Stimulated activated naive CD8-positive, alpha-beta T cell treated with anti-CD3 and anti-CD28 coated beads, Interleukin-15, amount 100 ng/mL, for 72 hours (primary cell): ENCODE measurements at regions not wholly inside any gene's neighbourhood (a gene's known extent, or its start where the extent isn't known, plus 50 kb on each side); places are given as distances from the start of the nearest gene placed in this dataset.
"Not testable (repeated sequence)": the region's sequence is repeated elsewhere in the genome, so short reads cannot be mapped to it uniquely, and the experiment has no call there.

Experiments
- ATAC-seq: fragments of 150-1000 bp; cut with Tn5 transposase; 2 replicates; pipeline ENCODE4 v1.10.0; 2021; ENCODE audit warnings: mild to moderate bottlenecking, moderate library complexity
- DNase-seq, 2 donors: peaks; one replicate each; pipeline ENCODE4 v3.0.0; 2021 to 2022
- H3K27ac Mint-ChIP-seq, 2 donors: one replicate each; pipeline ENCODE4 v1.8.0; 2022; ENCODE audit warnings: mild to moderate bottlenecking in 2 of 2, mixed read lengths in 2 of 2, moderate library complexity in 2 of 2
- H3K27me3 Mint-ChIP-seq: one replicate; pipeline ENCODE4 v1.8.0; 2022; ENCODE audit warnings: mixed read lengths
- H3K4me1 Mint-ChIP-seq: one replicate; pipeline ENCODE4 v1.8.0; 2022; ENCODE audit warnings: mild to moderate bottlenecking, mixed read lengths
- H3K4me3 Mint-ChIP-seq, 2 donors: one replicate each; pipeline ENCODE4 v1.8.0; 2022; ENCODE audit warnings: mild to moderate bottlenecking in 2 of 2, mixed read lengths in 2 of 2, moderate library complexity in 1 of 2
- H3K9me3 Mint-ChIP-seq, 2 donors: one replicate each; pipeline ENCODE4 v1.8.0; 2022; ENCODE audit warnings: mixed read lengths in 2 of 2

- not testable (repeated sequence) for DNase-seq, H3K27ac Mint-ChIP-seq, H3K27me3 Mint-ChIP-seq, H3K4me3 Mint-ChIP-seq, H3K9me3 Mint-ChIP-seq, ATAC-seq, H3K4me1 Mint-ChIP-seq
These were observed 466.1 kb upstream of the BRINP3 start for GRCh38 chr1:190943722-190944121.

DNA sequence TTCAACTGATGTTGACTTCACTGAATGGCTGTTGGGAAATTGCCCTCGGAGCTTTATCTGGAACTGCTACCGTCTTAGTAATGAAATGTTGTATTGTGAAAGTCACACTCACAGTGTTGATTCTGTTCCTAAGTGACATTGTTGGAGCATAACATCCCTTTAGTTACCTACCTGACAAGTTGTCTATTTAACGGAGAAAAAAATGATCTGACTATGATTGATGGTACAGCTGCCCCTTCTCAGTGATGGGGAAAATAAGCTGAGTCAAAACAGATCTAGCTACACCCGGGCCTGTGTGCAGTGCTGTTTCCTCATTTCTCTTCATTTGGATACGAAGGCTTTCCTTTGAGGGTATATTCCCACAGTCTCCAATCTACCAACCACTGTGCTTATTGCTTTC lies 472.3 kb upstream of the BRINP3 start:
- ATAC-seq (no peak), DNase-seq (no peak)
- Mint-ChIP-seq H3K27ac (no peak overlapping the region), H3K9me3 (peaks cover 5 to 7% of the 10 kb centered on the region in 2 donors), H3K4me1 (no peaks in the 10 kb centered on the region), H3K4me3 (no peak overlapping the region), H3K27me3 (no peaks in the 10 kb centered on the region)

GRCh38 chr1:190957565-190957964 lies 479.9 kb upstream of the BRINP3 start:
- ATAC-seq = no peak
- Mint-ChIP-seq H3K4me3 (no peak overlapping the region), H3K4me1 (no peaks in the 10 kb centered on the region), H3K27ac (no peak overlapping the region), H3K27me3 (no peaks in the 10 kb centered on the region), H3K9me3 (peaks cover 7 to 14% of the 10 kb centered on the region in 2 donors)
- no peak for DNase-seq

DNA sequence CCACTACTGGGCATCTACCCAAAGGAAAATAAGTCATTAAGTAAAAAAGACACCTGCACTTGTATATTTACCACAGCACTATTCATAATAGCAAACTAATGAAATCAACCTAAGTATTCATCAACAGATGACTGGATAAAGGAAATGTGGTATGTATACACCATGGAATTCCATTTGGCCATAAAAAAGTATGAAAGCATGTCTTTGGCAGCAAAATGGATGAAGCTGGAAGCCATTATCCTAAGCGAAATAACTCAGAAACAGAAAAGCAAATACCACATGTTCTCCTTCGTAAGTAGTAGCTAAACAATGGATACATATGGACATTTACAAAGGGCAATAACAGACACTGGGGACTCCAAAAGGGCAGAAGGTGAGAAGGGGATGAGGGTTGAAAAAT lies 485.7 kb upstream of the BRINP3 start:
- Mint-ChIP-seq H3K27me3 (no peaks in the 10 kb centered on the region), H3K9me3 (peaks cover 5 to 9% of the 10 kb centered on the region in 2 donors), H3K4me3 (no peak overlapping the region), H3K27ac (no peak overlapping the region), H3K4me1 (no peaks in the 10 kb centered on the region)
- ATAC-seq (no peak), DNase-seq (no peak)

DNA sequence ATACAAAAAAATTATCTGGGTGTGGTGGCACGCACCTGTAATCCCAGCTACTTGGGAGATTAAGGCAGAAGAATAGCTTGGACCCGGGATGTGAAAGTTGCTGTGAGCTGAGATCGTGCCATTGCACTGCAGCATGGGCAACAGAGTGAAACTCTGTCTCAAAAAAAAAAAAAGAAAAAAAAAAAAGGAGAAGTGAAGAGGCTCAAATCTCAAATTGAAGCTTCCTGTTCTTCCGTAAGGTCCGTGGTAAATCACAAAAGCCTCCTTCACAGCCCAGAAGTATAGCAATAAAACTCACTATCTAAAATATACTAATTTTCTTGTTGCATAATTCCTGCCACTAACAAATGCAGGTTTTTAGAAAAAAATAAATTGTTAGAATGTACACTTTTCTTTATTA lies 498.2 kb upstream of the BRINP3 start:
- Mint-ChIP-seq H3K4me3 (no peak overlapping the region), H3K27me3 (no peaks in the 10 kb centered on the region), H3K9me3 (peaks cover 6 to 8% of the 10 kb centered on the region in 2 donors), H3K27ac (no peak overlapping the region), H3K4me1 (no peaks in the 10 kb centered on the region)
- DNase-seq = no peak
- ATAC-seq = no peak

DNA sequence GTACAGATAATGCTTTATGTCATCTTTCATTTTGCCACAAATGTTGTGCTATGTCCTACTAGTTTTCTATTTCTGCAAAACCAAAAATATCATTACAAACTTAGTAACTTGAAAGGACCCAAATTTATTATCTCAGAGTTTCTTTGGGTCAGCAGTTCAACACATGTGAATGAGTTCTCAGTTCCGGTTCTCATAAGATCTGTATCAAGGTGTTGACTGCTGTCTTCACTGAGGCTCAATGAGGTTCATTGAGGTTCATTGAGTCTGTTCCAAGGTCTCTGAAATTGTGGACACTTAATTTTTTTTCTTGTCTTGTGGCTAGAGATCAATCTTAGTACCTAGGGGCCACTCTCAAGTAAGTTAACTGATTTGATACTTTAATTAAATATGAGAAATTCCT lies 525.1 kb upstream of the BRINP3 start:
- Mint-ChIP-seq H3K9me3 (peaks cover 7 to 10% of the 10 kb centered on the region in 2 donors), H3K27me3 (no peaks in the 10 kb centered on the region), H3K4me1 (no peaks in the 10 kb centered on the region), H3K4me3 (no peak overlapping the region), H3K27ac (no peak overlapping the region)
- DNase-seq (no peak), ATAC-seq (no peak)

- DNase-seq (no peak), ATAC-seq (no peak)
- Mint-ChIP-seq H3K4me1 (no peaks in the 10 kb centered on the region), H3K27ac (no peak overlapping the region), H3K27me3 (no peaks in the 10 kb centered on the region), H3K4me3 (no peak overlapping the region), H3K9me3 (peaks cover 4 to 5% of the 10 kb centered on the region in 2 donors)
These were observed 539.1 kb upstream of the BRINP3 start for GRCh38 chr1:191016765-191017164.

- no peaks in the 10 kb centered on the region for H3K27me3 Mint-ChIP-seq
- DNase-seq (no peak), ATAC-seq (no peak)
- no peak overlapping the region for H3K27ac Mint-ChIP-seq
- H3K4me3 Mint-ChIP-seq = no peak overlapping the region
- no peaks in the 10 kb centered on the region for H3K4me1 Mint-ChIP-seq
- peaks cover 1 to 17% of the 10 kb centered on the region in 2 donors for H3K9me3 Mint-ChIP-seq
These were observed 545.2 kb upstream of the BRINP3 start for GRCh38 chr1:191022856-191023255.

DNA sequence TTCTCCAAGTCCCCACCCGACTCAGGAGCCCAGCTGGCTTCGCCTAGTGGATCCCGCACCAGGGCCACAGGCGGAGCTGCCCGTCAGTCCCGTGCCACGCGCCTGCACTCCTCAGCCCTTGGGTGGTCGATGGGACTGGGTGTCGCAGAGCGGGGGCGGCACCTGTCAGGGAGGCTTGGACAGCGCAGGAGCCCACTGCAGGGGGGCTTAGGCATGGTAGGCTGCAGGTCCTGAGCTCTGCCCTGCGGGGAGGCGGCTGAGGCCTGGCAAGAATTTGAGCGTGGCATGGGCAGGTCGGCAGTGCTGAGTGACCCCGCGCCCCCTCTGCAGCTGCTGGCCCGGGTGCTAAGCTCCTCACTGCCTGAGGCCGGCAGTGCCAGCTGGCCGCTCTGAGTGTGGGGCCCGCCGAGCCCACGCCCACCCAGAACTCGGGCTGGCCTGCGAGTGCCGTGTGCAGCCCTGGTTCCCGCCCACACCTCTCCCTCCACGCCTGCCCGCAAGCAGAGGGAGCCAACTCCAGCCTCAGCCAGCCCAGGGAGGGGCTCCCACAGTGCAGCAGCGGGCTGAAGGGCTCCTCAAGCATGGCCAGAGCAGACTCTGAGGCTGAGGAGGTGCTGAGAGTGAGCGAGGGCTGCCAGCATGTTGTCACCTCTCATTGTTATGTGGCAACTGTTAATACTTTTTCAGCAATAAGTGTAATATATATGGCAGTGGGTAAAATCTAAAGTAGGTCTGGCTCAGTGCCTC lies 548.4 kb upstream of the BRINP3 start:
- DNase-seq (no peak), ATAC-seq (no peak)
- H3K27ac Mint-ChIP-seq = no peak overlapping the region
- no peaks in the 10 kb centered on the region for H3K27me3 Mint-ChIP-seq
- no peaks in the 10 kb centered on the region for H3K4me1 Mint-ChIP-seq
- peaks cover 21 to 45% of the 10 kb centered on the region in 2 donors for H3K9me3 Mint-ChIP-seq
- H3K4me3 Mint-ChIP-seq = no peak overlapping the region

- H3K4me3 Mint-ChIP-seq = no peak overlapping the region
- no peaks in the 10 kb centered on the region for H3K27me3 Mint-ChIP-seq
- H3K27ac Mint-ChIP-seq = no peak overlapping the region
- peaks cover 21 to 51% of the 10 kb centered on the region in 2 donors for H3K9me3 Mint-ChIP-seq
- no peak for DNase-seq
- ATAC-seq = no peak
- H3K4me1 Mint-ChIP-seq = no peaks in the 10 kb centered on the region
These were observed 549.2 kb upstream of the BRINP3 start for GRCh38 chr1:191026828-191027227.

GRCh38 chr1:191034132-191034531 lies 556.5 kb upstream of the BRINP3 start:
- no peak overlapping the region for H3K27ac Mint-ChIP-seq
- ATAC-seq = no peak
- no peak for DNase-seq
- H3K4me3 Mint-ChIP-seq = no peak overlapping the region
- H3K27me3 Mint-ChIP-seq = no peaks in the 10 kb centered on the region
- peaks cover 12 to 33% of the 10 kb centered on the region in 2 donors for H3K9me3 Mint-ChIP-seq
- H3K4me1 Mint-ChIP-seq = no peaks in the 10 kb centered on the region

GRCh38 chr1:191043066-191043465 lies 565.4 kb upstream of the BRINP3 start:
- Mint-ChIP-seq H3K9me3 (peaks cover 6 to 9% of the 10 kb centered on the region in 2 donors), H3K27me3 (no peaks in the 10 kb centered on the region), H3K4me1 (no peaks in the 10 kb centered on the region), H3K4me3 (no peak overlapping the region), H3K27ac (no peak overlapping the region)
- ATAC-seq (no peak), DNase-seq (no peak)

GRCh38 chr1:191049781-191050180 lies 572.1 kb upstream of the BRINP3 start:
- H3K4me1 Mint-ChIP-seq = no peaks in the 10 kb centered on the region
- H3K27me3 Mint-ChIP-seq = no peaks in the 10 kb centered on the region
- peaks cover 17 to 31% of the 10 kb centered on the region in 2 donors for H3K9me3 Mint-ChIP-seq
- no peak for DNase-seq
- ATAC-seq = no peak
- no peak overlapping the region for H3K4me3 Mint-ChIP-seq
- H3K27ac Mint-ChIP-seq = no peak overlapping the region

GRCh38 chr1:191052888-191053287 lies 575.2 kb upstream of the BRINP3 start:
- H3K4me1 Mint-ChIP-seq = no peaks in the 10 kb centered on the region
- H3K4me3 Mint-ChIP-seq = no peak overlapping the region
- DNase-seq (no peak), ATAC-seq (no peak)
- peaks cover 11 to 22% of the 10 kb centered on the region in 2 donors for H3K9me3 Mint-ChIP-seq
- H3K27me3 Mint-ChIP-seq = no peaks in the 10 kb centered on the region
- no peak overlapping the region for H3K27ac Mint-ChIP-seq

- DNase-seq (no peak), ATAC-seq (no peak)
- Mint-ChIP-seq H3K9me3 (peaks cover 10 to 27% of the 10 kb centered on the region in 2 donors), H3K27me3 (no peaks in the 10 kb centered on the region), H3K4me1 (no peaks in the 10 kb centered on the region), H3K27ac (no peak overlapping the region), H3K4me3 (no peak overlapping the region)
These were observed 587.7 kb upstream of the BRINP3 start for GRCh38 chr1:191065346-191065745.

DNA sequence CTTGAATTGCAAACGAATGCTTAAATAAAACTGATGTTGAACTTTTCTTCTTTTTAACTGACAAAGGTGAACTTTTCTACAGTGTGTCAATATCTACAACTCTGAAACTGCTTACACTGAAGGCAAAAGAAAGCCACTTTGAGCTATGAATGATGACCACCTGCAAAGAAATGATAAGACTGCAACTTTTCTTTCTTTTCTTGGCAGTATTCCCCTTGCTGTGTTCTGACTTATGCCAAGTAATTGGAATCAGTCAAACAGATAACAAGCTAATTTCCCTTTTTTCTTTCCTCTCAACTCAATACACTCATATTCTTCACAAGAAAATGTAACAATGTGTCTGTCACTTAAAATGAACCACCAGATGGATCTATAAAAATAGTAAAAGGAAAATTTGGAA lies 588.1 kb upstream of the BRINP3 start:
- Mint-ChIP-seq H3K4me3 (no peak overlapping the region), H3K27ac (no peak overlapping the region), H3K27me3 (no peaks in the 10 kb centered on the region), H3K9me3 (peaks cover 7 to 22% of the 10 kb centered on the region in 2 donors), H3K4me1 (no peaks in the 10 kb centered on the region)
- ATAC-seq (no peak), DNase-seq (no peak)

DNA sequence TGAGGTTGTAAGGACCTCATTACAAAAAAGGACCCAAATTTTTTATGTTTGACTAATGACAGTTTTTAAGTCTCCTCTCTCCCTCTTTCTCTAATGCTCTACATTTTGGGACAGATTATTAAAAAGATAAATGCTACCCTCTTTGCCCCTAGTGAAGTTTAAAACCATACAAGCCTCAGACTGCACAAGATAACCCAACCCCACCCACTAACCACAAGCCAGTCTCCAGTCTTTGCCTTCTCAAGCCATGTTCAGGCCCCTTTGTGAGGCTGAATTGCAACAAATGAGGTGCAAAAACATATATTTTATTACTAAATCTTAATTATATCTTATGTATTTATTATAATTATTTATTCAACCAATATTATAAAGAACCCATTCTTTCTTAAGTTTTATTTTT lies 597.2 kb upstream of the BRINP3 start:
- Mint-ChIP-seq H3K9me3 (peaks cover 0 to under 1% of the 10 kb centered on the region in 2 donors), H3K4me1 (no peaks in the 10 kb centered on the region), H3K27ac (no peak overlapping the region), H3K27me3 (no peaks in the 10 kb centered on the region), H3K4me3 (no peak overlapping the region)
- ATAC-seq = no peak
- DNase-seq = no peak
